ENCODE measurements at regions not wholly inside any gene's neighbourhood (a gene's known extent, or its start where the extent isn't known, plus 50 kb on each side); places are given as distances from the start of the nearest gene placed in this dataset.

DNA sequence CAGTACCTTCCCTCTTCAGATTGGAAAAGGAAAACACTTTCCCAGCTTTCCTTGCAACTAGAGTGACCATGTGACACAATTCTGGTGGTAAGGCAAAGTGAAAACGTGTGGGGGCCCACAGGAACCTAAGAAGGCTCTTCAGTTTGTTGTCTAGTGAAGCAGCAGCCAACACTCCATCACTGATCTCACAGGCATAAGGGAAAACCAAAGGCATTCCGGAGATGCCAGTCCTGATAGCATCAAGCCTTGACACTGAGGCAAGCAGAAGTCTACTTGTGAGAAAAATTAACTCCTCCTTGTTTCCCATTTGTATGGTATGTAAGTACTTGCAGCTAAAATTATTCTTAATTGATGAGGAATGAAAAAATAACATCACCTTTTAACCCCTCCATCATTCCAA is 88.3 kb downstream of the ETAA1 start:
- no peak for DNase-seq (ENCODE audit: low spot score)
- TF ChIP-seq, protein P1, sequence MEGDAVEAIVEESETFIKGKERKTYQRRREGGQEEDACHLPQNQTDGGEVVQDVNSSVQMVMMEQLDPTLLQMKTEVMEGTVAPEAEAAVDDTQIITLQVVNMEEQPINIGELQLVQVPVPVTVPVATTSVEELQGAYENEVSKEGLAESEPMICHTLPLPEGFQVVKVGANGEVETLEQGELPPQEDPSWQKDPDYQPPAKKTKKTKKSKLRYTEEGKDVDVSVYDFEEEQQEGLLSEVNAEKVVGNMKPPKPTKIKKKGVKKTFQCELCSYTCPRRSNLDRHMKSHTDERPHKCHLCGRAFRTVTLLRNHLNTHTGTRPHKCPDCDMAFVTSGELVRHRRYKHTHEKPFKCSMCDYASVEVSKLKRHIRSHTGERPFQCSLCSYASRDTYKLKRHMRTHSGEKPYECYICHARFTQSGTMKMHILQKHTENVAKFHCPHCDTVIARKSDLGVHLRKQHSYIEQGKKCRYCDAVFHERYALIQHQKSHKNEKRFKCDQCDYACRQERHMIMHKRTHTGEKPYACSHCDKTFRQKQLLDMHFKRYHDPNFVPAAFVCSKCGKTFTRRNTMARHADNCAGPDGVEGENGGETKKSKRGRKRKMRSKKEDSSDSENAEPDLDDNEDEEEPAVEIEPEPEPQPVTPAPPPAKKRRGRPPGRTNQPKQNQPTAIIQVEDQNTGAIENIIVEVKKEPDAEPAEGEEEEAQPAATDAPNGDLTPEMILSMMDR (IDR thresholded peaks at IDR 0.05; ENCODE audit: extremely low read depth, missing control alignments), result no peak

DNA sequence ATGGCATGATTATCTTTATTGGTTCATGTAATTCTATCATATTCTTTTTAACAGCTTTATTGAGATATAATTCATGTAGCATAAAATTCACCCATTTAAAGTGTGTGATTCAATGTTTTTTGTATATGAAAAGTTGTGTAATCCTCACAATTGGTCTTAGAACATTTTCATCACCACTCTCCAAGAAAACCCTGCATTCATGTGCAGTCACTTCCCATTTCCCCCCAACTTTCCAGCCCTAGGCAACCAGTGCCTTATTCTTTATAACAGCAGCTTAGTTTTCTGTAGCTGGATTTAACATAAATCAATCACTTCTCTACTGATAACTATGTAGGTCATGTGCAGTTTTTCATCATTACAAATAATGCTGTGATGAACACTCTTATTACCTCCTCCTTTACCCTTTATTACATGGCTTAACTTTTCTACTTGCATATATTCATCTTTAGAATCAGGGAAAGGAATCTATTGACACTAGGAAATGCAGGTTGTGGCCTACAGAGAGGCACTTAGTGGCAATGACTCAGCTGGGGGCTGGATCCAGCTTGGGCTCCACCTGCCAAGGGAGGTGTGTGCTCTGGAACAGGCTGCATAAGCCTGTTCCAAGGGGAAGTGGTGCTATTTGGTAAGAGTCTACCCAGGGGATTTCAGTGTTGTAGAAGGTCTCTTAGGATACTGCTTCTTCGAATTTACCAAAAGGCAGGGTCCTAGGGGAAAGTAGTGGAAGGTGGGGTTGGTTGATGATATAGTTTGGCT is 89.1 kb downstream of the ETAA1 start:
- TF ChIP-seq, protein P1 (IDR thresholded peaks at IDR 0.05; ENCODE audit: extremely low read depth, missing control alignments), result no peak
- no peak for DNase-seq (ENCODE audit: low spot score)

DNA sequence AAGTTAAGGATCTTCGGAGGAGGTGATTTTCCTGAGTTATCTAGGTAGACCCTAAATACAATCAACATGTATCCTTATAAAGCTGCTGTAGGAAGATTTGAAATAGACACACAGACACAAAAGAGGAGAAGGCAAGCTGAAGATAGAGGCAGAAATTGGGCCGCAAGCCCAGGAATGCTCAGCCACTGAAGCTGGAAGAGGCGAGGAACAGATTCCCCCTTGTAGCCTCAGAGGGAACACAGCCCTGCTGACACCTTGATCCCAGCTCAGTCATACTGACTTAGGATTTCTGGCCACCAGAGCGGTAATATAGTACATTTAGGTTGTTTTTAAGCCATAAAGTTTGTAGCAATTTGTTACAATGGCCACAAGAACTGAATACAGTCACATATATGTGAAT is 90.9 kb downstream of the ETAA1 start:
- no peak for DNase-seq (ENCODE audit: low spot score)
- TF ChIP-seq, protein P1 (IDR thresholded peaks at IDR 0.05; ENCODE audit: extremely low read depth, missing control alignments), result no peak

DNA sequence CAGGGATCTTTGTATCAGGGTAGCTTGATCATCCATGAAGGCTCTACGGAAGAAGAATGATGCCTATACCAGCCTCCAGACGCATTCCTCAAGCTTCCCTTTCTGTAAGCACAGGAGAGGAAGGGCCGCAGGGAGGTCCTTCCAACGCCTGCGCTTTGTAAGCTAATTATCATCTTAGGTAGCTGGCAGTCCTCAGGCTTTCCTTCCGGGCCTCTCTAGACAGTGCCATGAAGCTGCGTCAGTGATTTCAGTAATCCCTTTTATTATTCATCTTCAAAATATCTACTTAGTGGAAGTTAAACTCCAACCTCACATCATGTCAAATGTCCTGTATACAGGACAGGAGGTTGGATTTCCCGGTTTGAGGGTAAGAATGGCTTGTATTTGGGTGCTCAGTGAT is 92.3 kb downstream of the ETAA1 start:
- DNase-seq (ENCODE audit: low spot score), result no peak
- TF ChIP-seq, protein P1 (IDR thresholded peaks at IDR 0.05; ENCODE audit: extremely low read depth, missing control alignments), result no peak

DNA sequence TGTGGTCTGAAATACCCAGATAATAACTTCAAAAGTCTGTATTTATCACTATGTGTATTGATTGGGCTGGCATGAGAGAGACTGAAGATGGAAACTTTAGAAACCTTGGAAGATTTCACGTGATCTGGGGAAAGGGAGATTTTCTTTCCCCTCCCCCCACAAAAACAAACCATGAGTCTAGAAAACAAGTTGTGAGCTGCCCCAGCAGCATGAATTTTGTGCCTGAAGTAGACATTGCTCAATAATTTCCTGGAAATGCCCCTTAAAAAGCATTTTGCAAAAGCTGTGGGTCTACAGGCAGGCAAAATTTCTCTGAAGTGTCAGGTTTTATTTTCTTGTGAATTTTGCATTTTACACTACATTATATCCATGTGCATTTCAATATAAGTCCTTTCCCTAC is 101.8 kb downstream of the ETAA1 start:
- TF ChIP-seq, protein P1 (IDR thresholded peaks at IDR 0.05; ENCODE audit: extremely low read depth, missing control alignments), result no peak
- DNase-seq (ENCODE audit: low spot score), result no peak

DNA sequence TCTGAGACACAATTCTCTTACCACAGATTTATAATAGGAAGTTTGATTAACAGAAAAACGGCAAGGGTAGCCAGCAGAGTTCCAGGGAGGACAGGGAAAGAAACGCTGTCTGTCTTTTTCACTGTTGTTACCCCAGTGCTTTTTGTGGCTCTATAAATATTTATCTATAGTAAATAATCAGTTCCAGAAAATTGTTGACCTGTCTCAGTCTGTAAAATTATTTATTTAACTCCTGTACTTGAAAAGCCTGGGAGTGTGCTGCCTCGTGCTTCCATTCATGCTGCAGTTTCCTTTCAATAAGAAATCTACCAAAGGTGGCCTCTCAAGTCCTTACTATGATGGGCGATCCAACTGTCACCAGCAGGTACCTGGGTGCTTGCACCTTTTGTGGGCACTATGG is 102.9 kb downstream of the ETAA1 start:
- DNase-seq (ENCODE audit: low spot score), result no peak
- TF ChIP-seq, protein P1 (IDR thresholded peaks at IDR 0.05; ENCODE audit: extremely low read depth, missing control alignments), result no peak

DNA sequence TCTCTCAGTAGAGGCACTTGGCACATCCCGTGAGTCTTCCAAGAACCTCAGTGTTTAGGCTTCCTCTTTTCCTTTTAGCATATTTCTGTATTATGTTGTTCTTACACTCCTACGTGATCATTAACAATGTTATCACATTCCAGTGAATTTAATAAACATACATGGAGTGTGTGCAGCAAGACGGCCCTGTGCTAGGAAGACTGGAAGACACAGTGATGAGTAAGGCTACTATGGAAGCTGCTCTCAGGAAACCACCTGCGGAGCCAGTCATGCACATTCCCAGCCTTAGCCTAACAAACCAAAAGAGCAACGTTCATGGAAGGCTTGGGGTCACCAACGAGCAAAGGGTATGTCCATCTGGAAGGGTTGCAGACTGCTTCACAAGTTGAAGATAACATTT is 103.4 kb downstream of the ETAA1 start:
- no peak for DNase-seq (ENCODE audit: low spot score)
- TF ChIP-seq, protein P1 (IDR thresholded peaks at IDR 0.05; ENCODE audit: extremely low read depth, missing control alignments), result no peak

Data from GM20000 (cell line).